Uterus (tissue), 3 donors: ENCODE measurements at regions not wholly inside any gene's neighbourhood (a gene's known extent, or its start where the extent isn't known, plus 50 kb on each side); places are given as distances from the start of the nearest gene placed in this dataset.

Experiments
- DNase-seq, 2 donors: peaks; one replicate each; pipeline ENCODE4 v3.0.0-alpha.2; 2019 to 2020
- H3K27ac ChIP-seq, 2 donors: fragments of 200-600 bp; sonication (generic); 1 replicate in 1 of 2; 2 replicates in 1 of 2; pipeline ENCODE4 v1.5.1; 2016 to 2018
- H3K27me3 ChIP-seq, 2 donors: fragments of 200-600 bp; sonication (generic); one replicate each; pipeline ENCODE4 v1.5.1; 2018 to 2019; ENCODE audit warnings: control low read depth in 1 of 2
- H3K36me3 ChIP-seq, 2 donors: fragments of 200-600 bp; sonication (generic); one replicate each; pipeline ENCODE4 v1.5.1; 2019; ENCODE audit warnings: control low read depth in 1 of 2
- H3K4me1 ChIP-seq, 2 donors: fragments of 200-600 bp; sonication (generic); one replicate each; pipeline ENCODE4 v1.5.1; 2018 to 2019; ENCODE audit warnings: control low read depth in 1 of 2
- H3K4me3 ChIP-seq, 2 donors: fragments of 200-600 bp; sonication (generic); 1 replicate in 1 of 2; 2 replicates in 1 of 2; pipeline ENCODE4 v1.5.1; 2018 to 2019; ENCODE audit warnings: mild to moderate bottlenecking in 1 of 2
- H3K9me3 ChIP-seq, 2 donors: fragments of 200-600 bp; sonication (generic); one replicate each; pipeline ENCODE4 v1.5.1; 2019; ENCODE audit warnings: control low read depth in 1 of 2
- CTCF ChIP-seq, 4 experiments: fragments of 200-600 bp in 2 of 4; fragments of 450-650 bp in 2 of 4; sonication (generic) in 2 of 4; IDR thresholded peaks; one replicate each; pipeline ENCODE4 v1.5.1; 2016 to 2019; ENCODE audit warnings: antibody characterized with exemption in 4 of 4, mild to moderate bottlenecking in 2 of 4, moderate library complexity in 1 of 4
- POLR2A ChIP-seq, 2 donors: fragments of 450-650 bp; IDR thresholded peaks; one replicate each; pipeline ENCODE4 v1.6.1; 2016; ENCODE audit warnings: antibody characterized with exemption in 2 of 2, mild to moderate bottlenecking in 1 of 2, moderate library complexity in 1 of 2
- intact Hi-C: fragments of 100-400 bp; cut with DNase I; formaldehyde crosslinking; loops from one replicate; pipeline ENCODE4 v1.15.1; 2023; ENCODE audit warnings: low total_unique reads
- donor health status: DM: yes; HTN: yes; CAD: no.

GRCh38 chr14:89575386-89576061 lies 158.5 kb upstream of the FOXN3 start:
- no peak for TF ChIP-seq CTCF (IDR thresholded peaks at IDR 0.05)
- no peaks in the 10 kb centered on the region for H3K36me3 ChIP-seq
- no peaks in the 10 kb centered on the region for H3K4me1 ChIP-seq
- H3K4me3 ChIP-seq, result no peak overlapping the region
- intact Hi-C loops, result no loop called here
- no peak for DNase-seq
- no peaks in the 10 kb centered on the region for H3K9me3 ChIP-seq
- H3K27me3 ChIP-seq, result no peaks in the 10 kb centered on the region
- H3K27ac ChIP-seq, result no peak overlapping the region

- Histone ChIP-seq H3K27me3 (no peaks in the 10 kb centered on the region), H3K27ac (no peak overlapping the region), H3K4me3 (no peak overlapping the region), H3K9me3 (no peaks in the 10 kb centered on the region), H3K36me3 (no peaks in the 10 kb centered on the region), H3K4me1 (no peaks in the 10 kb centered on the region)
- no peak for DNase-seq
- TF ChIP-seq POLR2A (IDR thresholded peaks at IDR 0.05) (no peak), CTCF (IDR thresholded peaks at IDR 0.05) (no peak)
- intact Hi-C loops, result no loop called here
Observed at GRCh38 chr14:89574420-89574819, 157.4 kb upstream of the FOXN3 start.

GRCh38 chr14:89573399-89573657 lies 156.3 kb upstream of the FOXN3 start:
- H3K9me3 ChIP-seq, result no peaks in the 10 kb centered on the region
- H3K27me3 ChIP-seq, result no peaks in the 10 kb centered on the region
- TF ChIP-seq POLR2A (IDR thresholded peaks at IDR 0.05), result no peak
- TF ChIP-seq CTCF (IDR thresholded peaks at IDR 0.05), result no peak
- no peak for DNase-seq
- H3K4me1 ChIP-seq, result no peaks in the 10 kb centered on the region
- intact Hi-C loops, result no loop called here
- H3K27ac ChIP-seq, result no peak overlapping the region
- no peak overlapping the region for H3K4me3 ChIP-seq
- H3K36me3 ChIP-seq, result no peaks in the 10 kb centered on the region

- Histone ChIP-seq H3K36me3 (no peaks in the 10 kb centered on the region), H3K9me3 (no peaks in the 10 kb centered on the region), H3K4me3 (no peak overlapping the region), H3K27me3 (no peaks in the 10 kb centered on the region), H3K4me1 (no peaks in the 10 kb centered on the region), H3K27ac (no peak overlapping the region)
- intact Hi-C loops, result no loop called here
- no peak for TF ChIP-seq POLR2A (IDR thresholded peaks at IDR 0.05)
- no peak for TF ChIP-seq CTCF (IDR thresholded peaks at IDR 0.05)
- no peak for DNase-seq
Observed at GRCh38 chr14:89572596-89573398, 155.8 kb upstream of the FOXN3 start.

- H3K9me3 ChIP-seq, result no peaks in the 10 kb centered on the region
- H3K27me3 ChIP-seq, result no peaks in the 10 kb centered on the region
- no peaks in the 10 kb centered on the region for H3K4me1 ChIP-seq
- no peaks in the 10 kb centered on the region for H3K36me3 ChIP-seq
- no peak overlapping the region for H3K4me3 ChIP-seq
- H3K27ac ChIP-seq, result no peak overlapping the region
- intact Hi-C loops, result no loop called here
- TF ChIP-seq POLR2A (IDR thresholded peaks at IDR 0.05), result no peak
- no peak for TF ChIP-seq CTCF (IDR thresholded peaks at IDR 0.05)
- no peak for DNase-seq
Observed at GRCh38 chr14:89571491-89571890, 154.5 kb upstream of the FOXN3 start.
